ENCODE measurements at regions not wholly inside any gene's neighbourhood (a gene's known extent, or its start where the extent isn't known, plus 50 kb on each side); places are given as distances from the start of the nearest gene placed in this dataset.

DNA sequence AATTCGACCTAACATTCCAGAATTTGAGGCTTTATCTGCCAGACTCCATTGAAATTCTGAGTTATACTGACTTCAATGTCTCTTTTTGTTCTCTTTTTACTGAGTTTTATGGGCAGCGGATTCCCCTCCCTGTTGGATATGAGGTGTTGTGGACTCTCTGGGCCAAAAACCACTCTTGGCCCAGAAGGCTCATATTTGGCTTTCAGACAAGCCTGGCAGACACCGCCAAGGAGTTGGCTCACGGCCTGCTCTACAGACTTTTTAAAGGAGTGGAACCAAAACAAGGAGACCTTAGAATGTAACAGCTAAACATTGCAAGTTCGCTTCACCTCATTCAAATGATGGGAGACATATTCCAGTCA, 206.4 kb upstream of the NCKAP5 start:
- Histone ChIP-seq H3K4me3 (ENCODE audit: low read length in 3 of 3) (no peak overlapping the region), H3K9ac (ENCODE audit: low read depth in 1 of 3, low read length in 3 of 3) (no peak overlapping the region), H3K4me1 (ENCODE audit: control insufficient read depth in 3 of 3, insufficient read depth in 3 of 3, low read length in 3 of 3) (peaks cover 0 to 4% (median 0%) of the 10 kb centered on the region in 3 donors), H3K9me3 (ENCODE audit: control insufficient read depth in 3 of 3, low read length in 3 of 3) (no peaks in the 10 kb centered on the region), H3K27ac (ENCODE audit: low read depth, low read length) (no peak overlapping the region), H3K27me3 (ENCODE audit: control insufficient read depth in 3 of 3, insufficient read depth in 3 of 3, low read length in 3 of 3) (no peaks in the 10 kb centered on the region), H3K36me3 (ENCODE audit: control insufficient read depth in 3 of 3, insufficient read depth in 3 of 3, low read length in 3 of 3) (no peaks in the 10 kb centered on the region)

DNA sequence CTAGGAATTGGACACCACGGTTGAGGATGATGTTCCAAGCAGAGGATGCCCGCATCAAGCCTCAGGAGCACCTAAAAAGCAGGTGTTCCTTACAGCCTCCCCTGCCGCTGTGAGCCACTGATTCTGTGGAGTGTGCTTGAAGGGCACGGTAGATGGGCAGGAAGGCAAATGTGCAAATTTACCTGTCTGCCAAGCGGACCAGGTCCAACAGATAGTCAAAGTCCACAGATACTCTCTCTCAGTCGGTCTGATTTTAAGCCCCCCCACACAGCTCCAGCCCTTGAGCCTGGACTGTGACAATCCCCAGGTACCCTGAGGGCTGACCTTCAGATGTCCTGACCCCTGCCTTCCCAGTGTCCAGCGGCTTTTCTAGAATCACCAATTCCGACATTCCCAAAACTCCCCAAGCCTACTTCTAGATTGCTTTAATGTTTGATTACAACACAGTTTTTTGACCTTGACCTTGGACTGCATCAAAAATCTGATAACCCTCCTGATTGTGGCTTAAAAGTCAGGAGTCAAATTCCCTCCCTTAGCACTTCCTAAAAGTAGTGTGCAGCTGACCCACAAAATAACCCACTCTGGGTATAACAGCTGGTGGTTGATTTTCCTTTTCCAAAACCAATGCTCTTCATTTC, 208.8 kb upstream of the NCKAP5 start:
- Histone ChIP-seq H3K27ac (ENCODE audit: low read depth, low read length) (no peak overlapping the region), H3K4me3 (ENCODE audit: low read length in 3 of 3) (no peak overlapping the region), H3K9ac (ENCODE audit: low read depth in 1 of 3, low read length in 3 of 3) (no peak overlapping the region), H3K27me3 (ENCODE audit: control insufficient read depth in 3 of 3, insufficient read depth in 3 of 3, low read length in 3 of 3) (no peaks in the 10 kb centered on the region), H3K36me3 (ENCODE audit: control insufficient read depth in 3 of 3, insufficient read depth in 3 of 3, low read length in 3 of 3) (no peaks in the 10 kb centered on the region), H3K9me3 (ENCODE audit: control insufficient read depth in 3 of 3, low read length in 3 of 3) (no peaks in the 10 kb centered on the region), H3K4me1 (ENCODE audit: control insufficient read depth in 3 of 3, insufficient read depth in 3 of 3, low read length in 3 of 3) (peaks cover 0 to 4% (median 0%) of the 10 kb centered on the region in 3 donors)

DNA sequence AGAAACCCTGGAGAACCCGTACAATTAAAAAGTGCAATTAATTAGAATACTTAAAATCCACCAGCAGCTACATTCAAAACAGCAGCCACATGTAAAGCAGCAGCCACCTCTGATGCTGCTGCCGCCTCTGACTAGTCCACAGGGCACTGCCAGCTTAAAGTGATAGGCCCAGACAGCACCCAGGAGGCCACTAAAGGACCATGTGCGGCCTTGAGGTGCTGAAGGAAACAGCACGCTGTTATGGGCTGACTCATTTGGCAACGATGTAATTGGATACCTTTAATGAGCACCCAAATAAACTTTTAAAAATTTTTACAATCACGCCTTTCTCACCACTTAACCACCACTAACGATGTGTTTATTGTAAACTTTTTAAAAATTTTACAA, 209.3 kb upstream of the NCKAP5 start:
- Histone ChIP-seq H3K27ac (ENCODE audit: low read depth, low read length) (no peak overlapping the region), H3K36me3 (ENCODE audit: control insufficient read depth in 3 of 3, insufficient read depth in 3 of 3, low read length in 3 of 3) (no peaks in the 10 kb centered on the region), H3K4me3 (ENCODE audit: low read length in 3 of 3) (no peak overlapping the region), H3K27me3 (ENCODE audit: control insufficient read depth in 3 of 3, insufficient read depth in 3 of 3, low read length in 3 of 3) (no peaks in the 10 kb centered on the region), H3K9me3 (ENCODE audit: control insufficient read depth in 3 of 3, low read length in 3 of 3) (no peaks in the 10 kb centered on the region), H3K4me1 (ENCODE audit: control insufficient read depth in 3 of 3, insufficient read depth in 3 of 3, low read length in 3 of 3) (peaks cover 0 to 4% (median 0%) of the 10 kb centered on the region in 3 donors), H3K9ac (ENCODE audit: low read depth in 1 of 3, low read length in 3 of 3) (no peak overlapping the region)

DNA sequence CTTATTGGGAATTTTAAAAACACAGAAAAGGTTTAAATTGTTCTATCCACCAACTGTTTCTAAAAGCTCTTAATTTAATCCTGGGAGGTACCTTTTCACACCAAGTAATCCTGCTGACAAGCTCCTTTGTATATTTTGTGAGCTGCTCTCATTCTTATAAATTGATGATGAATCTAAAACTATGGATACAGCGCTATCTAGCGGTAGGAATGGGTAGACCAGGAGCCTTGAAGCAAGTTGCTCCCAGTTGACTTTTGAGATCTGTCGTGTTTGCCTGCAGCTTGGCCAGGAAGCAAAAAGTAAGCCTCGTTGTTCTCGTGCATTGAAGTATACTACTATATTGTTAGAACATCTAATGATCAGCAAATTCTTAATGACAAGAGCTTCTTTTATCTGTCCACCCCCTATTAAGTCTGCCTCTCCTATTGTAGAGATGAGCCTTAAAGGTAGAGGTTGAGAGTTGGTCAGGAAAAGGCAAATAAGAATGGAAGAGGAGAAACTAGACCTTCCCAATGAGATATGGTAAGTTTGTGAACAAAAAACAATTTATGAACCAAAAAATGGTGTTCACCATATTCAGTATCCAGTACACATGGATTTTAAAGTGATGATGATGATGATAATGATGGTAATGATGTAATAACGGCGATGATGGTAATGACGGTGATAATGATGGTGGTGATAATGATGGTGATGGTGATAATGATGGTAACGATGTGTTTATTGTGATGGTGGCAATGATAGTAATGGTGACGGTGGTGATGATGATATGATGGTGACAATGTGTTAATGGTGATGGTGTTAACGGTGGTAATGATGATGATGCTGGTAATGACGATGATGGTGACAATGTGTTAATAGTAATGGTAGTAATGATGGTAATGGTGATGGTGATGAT, 212.1 kb upstream of the NCKAP5 start:
- H3K4me1 ChIP-seq (ENCODE audit: control insufficient read depth in 3 of 3, insufficient read depth in 3 of 3, low read length in 3 of 3) = no peaks in the 10 kb centered on the region
- H3K9ac ChIP-seq (ENCODE audit: low read depth in 1 of 3, low read length in 3 of 3) = no peak overlapping the region
- no peaks in the 10 kb centered on the region for H3K9me3 ChIP-seq (ENCODE audit: control insufficient read depth in 3 of 3, low read length in 3 of 3)
- no peaks in the 10 kb centered on the region for H3K36me3 ChIP-seq (ENCODE audit: control insufficient read depth in 3 of 3, insufficient read depth in 3 of 3, low read length in 3 of 3)
- no peak overlapping the region for H3K4me3 ChIP-seq (ENCODE audit: low read length in 3 of 3)
- H3K27me3 ChIP-seq (ENCODE audit: control insufficient read depth in 3 of 3, insufficient read depth in 3 of 3, low read length in 3 of 3) = no peaks in the 10 kb centered on the region
- no peak overlapping the region for H3K27ac ChIP-seq (ENCODE audit: low read depth, low read length)

DNA sequence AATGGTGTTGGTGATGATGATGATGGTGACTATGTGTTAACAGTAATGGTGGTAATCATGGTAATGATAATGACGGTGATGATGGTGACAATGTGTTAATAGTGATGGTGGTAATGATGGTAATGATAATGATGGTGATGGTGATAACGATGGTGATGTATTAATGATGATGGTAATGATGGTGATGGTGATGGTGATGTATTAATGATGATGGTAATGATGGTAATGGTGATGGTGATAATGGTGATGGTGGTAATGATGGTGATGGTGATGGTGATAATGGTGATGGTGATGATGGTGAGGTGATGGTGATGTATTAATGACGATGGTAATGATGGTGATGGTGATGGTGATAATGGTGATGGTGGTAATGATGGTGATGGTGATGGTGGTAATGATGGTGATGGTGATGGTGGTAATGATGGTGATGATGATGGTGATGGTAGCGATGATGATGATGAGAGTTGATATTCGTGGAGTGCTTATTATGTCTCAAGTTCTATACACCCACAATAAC, 212.8 kb upstream of the NCKAP5 start:
- no peaks in the 10 kb centered on the region for H3K9me3 ChIP-seq (ENCODE audit: control insufficient read depth in 3 of 3, low read length in 3 of 3)
- H3K4me1 ChIP-seq (ENCODE audit: control insufficient read depth in 3 of 3, insufficient read depth in 3 of 3, low read length in 3 of 3) = no peaks in the 10 kb centered on the region
- no peak overlapping the region for H3K9ac ChIP-seq (ENCODE audit: low read depth in 1 of 3, low read length in 3 of 3)
- no peak overlapping the region for H3K27ac ChIP-seq (ENCODE audit: low read depth, low read length)
- H3K4me3 ChIP-seq (ENCODE audit: low read length in 3 of 3) = no peak overlapping the region
- no peaks in the 10 kb centered on the region for H3K36me3 ChIP-seq (ENCODE audit: control insufficient read depth in 3 of 3, insufficient read depth in 3 of 3, low read length in 3 of 3)
- H3K27me3 ChIP-seq (ENCODE audit: control insufficient read depth in 3 of 3, insufficient read depth in 3 of 3, low read length in 3 of 3) = no peaks in the 10 kb centered on the region

DNA sequence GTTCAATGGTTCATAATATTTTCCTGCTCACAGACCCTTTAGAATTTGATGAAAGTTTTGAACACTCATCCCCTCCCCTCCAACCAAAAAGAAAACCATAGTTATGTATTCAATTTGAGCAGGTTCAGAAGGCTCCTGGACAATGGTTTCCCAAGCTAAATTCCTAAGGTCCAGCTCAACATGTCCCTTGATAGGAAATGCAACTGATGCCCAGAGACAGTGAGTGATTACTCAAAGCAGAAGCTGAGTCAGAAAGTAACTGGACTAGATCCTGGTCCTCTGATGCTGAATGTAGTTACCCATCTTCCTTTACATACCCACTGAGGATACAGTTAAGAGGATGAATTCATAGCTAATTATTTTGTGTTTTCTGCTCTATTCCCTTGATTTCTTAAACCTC, 218.9 kb upstream of the NCKAP5 start:
- H3K27me3 ChIP-seq (ENCODE audit: control insufficient read depth in 3 of 3, insufficient read depth in 3 of 3, low read length in 3 of 3) = peaks cover 0 to 3% (median 0%) of the 10 kb centered on the region in 3 donors
- H3K9ac ChIP-seq (ENCODE audit: low read depth in 1 of 3, low read length in 3 of 3) = no peak overlapping the region

DNA sequence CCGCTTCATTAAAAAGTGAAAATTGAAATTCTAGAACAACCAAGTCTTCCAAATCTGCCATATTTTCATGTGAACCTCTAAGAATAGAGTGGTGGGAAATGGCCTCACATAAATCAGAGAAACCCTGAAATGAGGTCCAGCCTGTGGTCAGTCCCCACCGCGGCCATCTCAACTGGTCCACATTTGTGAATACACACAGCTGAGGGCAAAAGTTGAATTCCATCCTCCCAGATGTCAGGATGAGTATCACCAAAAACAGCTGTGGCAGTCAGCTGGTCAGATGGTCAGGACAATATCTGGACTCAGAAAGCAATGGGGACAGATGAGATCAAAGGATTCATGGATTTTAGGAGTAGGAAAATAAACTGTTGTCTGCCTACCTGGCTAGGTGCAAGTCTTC, 219.4 kb upstream of the NCKAP5 start:
- Histone ChIP-seq H3K27me3 (ENCODE audit: control insufficient read depth in 3 of 3, insufficient read depth in 3 of 3, low read length in 3 of 3) (peaks cover 0 to 3% (median 0%) of the 10 kb centered on the region in 3 donors), H3K9ac (ENCODE audit: low read depth in 1 of 3, low read length in 3 of 3) (no peak overlapping the region), H3K9me3 (ENCODE audit: control insufficient read depth in 3 of 3, low read length in 3 of 3) (no peaks in the 10 kb centered on the region), H3K4me3 (ENCODE audit: low read length in 3 of 3) (no peak overlapping the region), H3K36me3 (ENCODE audit: control insufficient read depth in 3 of 3, insufficient read depth in 3 of 3, low read length in 3 of 3) (no peaks in the 10 kb centered on the region), H3K27ac (ENCODE audit: low read depth, low read length) (no peak overlapping the region), H3K4me1 (ENCODE audit: control insufficient read depth in 3 of 3, insufficient read depth in 3 of 3, low read length in 3 of 3) (no peaks in the 10 kb centered on the region)

More for the DNA sequence above, 218.9 kb upstream of the NCKAP5 start:
- H3K4me1 ChIP-seq (ENCODE audit: control insufficient read depth in 3 of 3, insufficient read depth in 3 of 3, low read length in 3 of 3) = no peaks in the 10 kb centered on the region
- no peak overlapping the region for H3K27ac ChIP-seq (ENCODE audit: low read depth, low read length)
- H3K9me3 ChIP-seq (ENCODE audit: control insufficient read depth in 3 of 3, low read length in 3 of 3) = no peaks in the 10 kb centered on the region
- H3K4me3 ChIP-seq (ENCODE audit: low read length in 3 of 3) = no peak overlapping the region
- H3K36me3 ChIP-seq (ENCODE audit: control insufficient read depth in 3 of 3, insufficient read depth in 3 of 3, low read length in 3 of 3) = no peaks in the 10 kb centered on the region

DNA sequence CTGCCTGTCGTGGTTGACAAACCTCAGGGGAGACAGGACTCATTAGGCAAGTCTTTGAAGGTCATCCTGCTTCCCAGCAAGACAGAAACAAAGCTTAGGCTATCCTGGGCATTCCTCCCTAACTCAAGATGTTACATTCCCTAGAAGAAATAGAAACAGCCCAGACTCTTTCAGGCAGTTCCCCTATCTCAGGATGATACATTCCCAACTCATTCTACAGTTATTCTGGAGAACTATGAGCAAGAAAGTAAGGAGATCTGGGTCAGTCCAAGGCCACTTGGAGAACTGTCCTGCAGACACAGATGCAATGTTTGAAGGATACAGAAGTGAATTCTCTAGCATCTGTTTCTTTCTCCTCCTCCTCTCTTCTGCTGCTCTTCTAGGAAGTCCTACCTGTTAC, 220.1 kb upstream of the NCKAP5 start:
- no peaks in the 10 kb centered on the region for H3K4me1 ChIP-seq (ENCODE audit: control insufficient read depth in 3 of 3, insufficient read depth in 3 of 3, low read length in 3 of 3)
- no peak overlapping the region for H3K27ac ChIP-seq (ENCODE audit: low read depth, low read length)
- H3K36me3 ChIP-seq (ENCODE audit: control insufficient read depth in 3 of 3, insufficient read depth in 3 of 3, low read length in 3 of 3) = no peaks in the 10 kb centered on the region
- no peak overlapping the region for H3K9ac ChIP-seq (ENCODE audit: low read depth in 1 of 3, low read length in 3 of 3)
- no peak overlapping the region for H3K4me3 ChIP-seq (ENCODE audit: low read length in 3 of 3)
- H3K27me3 ChIP-seq (ENCODE audit: control insufficient read depth in 3 of 3, insufficient read depth in 3 of 3, low read length in 3 of 3) = peaks cover 0 to 3% (median 0%) of the 10 kb centered on the region in 3 donors
- peaks cover 0 to under 1% (median 0%) of the 10 kb centered on the region in 3 donors for H3K9me3 ChIP-seq (ENCODE audit: control insufficient read depth in 3 of 3, low read length in 3 of 3)

DNA sequence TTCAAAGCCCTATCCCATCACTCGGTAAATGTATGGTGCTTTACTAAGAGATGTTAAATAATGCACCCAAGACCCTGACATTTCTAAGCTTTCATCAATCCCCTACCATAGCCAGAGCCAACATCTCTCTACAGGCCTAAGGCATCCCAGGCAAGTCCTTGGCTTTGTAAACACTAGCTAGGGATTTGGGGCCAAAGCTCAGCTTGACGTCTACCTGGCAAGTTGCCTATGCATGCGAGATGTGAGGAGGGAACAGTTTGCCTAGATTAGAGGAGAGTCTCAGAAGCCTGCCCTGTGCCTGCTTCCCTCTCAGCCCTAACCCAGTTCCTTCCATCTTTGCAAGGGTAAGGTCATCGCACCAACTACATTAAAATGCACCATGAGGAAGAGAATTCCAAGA, 221.5 kb upstream of the NCKAP5 start:
- Histone ChIP-seq H3K27ac (ENCODE audit: low read depth, low read length) (no peak overlapping the region), H3K4me1 (ENCODE audit: control insufficient read depth in 3 of 3, insufficient read depth in 3 of 3, low read length in 3 of 3) (no peaks in the 10 kb centered on the region), H3K9ac (ENCODE audit: low read depth in 1 of 3, low read length in 3 of 3) (no peak overlapping the region), H3K36me3 (ENCODE audit: control insufficient read depth in 3 of 3, insufficient read depth in 3 of 3, low read length in 3 of 3) (no peaks in the 10 kb centered on the region), H3K9me3 (ENCODE audit: control insufficient read depth in 3 of 3, low read length in 3 of 3) (peaks cover 0 to 2% (median 0%) of the 10 kb centered on the region in 3 donors), H3K4me3 (ENCODE audit: low read length in 3 of 3) (no peak overlapping the region), H3K27me3 (ENCODE audit: control insufficient read depth in 3 of 3, insufficient read depth in 3 of 3, low read length in 3 of 3) (peaks cover 0 to 3% (median 0%) of the 10 kb centered on the region in 3 donors)

DNA sequence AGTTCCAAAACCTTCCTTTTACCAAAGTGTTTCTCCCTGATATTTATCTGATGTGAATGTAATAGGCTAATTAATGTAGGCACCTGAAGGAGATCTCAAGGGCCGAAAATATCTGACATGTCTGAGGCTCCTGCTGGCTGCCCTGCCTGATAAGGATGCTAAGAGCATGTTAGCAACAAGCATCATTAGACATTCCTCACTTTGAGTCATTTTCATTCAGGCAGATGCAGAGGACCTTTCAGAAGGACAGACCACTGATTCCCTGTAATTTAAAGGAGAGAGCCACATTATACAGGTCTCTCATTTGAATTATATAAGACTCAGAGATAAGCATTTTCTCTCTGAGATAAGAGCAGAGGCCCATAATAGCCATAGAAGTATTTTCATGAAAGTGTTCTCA, 222.4 kb upstream of the NCKAP5 start:
- H3K9ac ChIP-seq (ENCODE audit: low read depth in 1 of 3, low read length in 3 of 3) = no peak overlapping the region
- H3K27ac ChIP-seq (ENCODE audit: low read depth, low read length) = no peak overlapping the region
- H3K4me1 ChIP-seq (ENCODE audit: control insufficient read depth in 3 of 3, insufficient read depth in 3 of 3, low read length in 3 of 3) = no peaks in the 10 kb centered on the region
- H3K4me3 ChIP-seq (ENCODE audit: low read length in 3 of 3) = no peak overlapping the region
- peaks cover 0 to 2% (median 0%) of the 10 kb centered on the region in 3 donors for H3K9me3 ChIP-seq (ENCODE audit: control insufficient read depth in 3 of 3, low read length in 3 of 3)
- H3K27me3 ChIP-seq (ENCODE audit: control insufficient read depth in 3 of 3, insufficient read depth in 3 of 3, low read length in 3 of 3) = peaks cover 0 to 3% (median 0%) of the 10 kb centered on the region in 3 donors
- H3K36me3 ChIP-seq (ENCODE audit: control insufficient read depth in 3 of 3, insufficient read depth in 3 of 3, low read length in 3 of 3) = no peaks in the 10 kb centered on the region
